GM19193 (cell line): ENCODE measurements at regions not wholly inside any gene's neighbourhood (a gene's known extent, or its start where the extent isn't known, plus 50 kb on each side); places are given as distances from the start of the nearest gene placed in this dataset.

Experiments
- POLR2A ChIP-seq: IDR thresholded peaks from 4 replicates; pipeline ENCODE4 v1.6.1; 2011; ENCODE audit not compliant: insufficient read depth, insufficient read length; ENCODE audit errors: extremely low read depth

DNA sequence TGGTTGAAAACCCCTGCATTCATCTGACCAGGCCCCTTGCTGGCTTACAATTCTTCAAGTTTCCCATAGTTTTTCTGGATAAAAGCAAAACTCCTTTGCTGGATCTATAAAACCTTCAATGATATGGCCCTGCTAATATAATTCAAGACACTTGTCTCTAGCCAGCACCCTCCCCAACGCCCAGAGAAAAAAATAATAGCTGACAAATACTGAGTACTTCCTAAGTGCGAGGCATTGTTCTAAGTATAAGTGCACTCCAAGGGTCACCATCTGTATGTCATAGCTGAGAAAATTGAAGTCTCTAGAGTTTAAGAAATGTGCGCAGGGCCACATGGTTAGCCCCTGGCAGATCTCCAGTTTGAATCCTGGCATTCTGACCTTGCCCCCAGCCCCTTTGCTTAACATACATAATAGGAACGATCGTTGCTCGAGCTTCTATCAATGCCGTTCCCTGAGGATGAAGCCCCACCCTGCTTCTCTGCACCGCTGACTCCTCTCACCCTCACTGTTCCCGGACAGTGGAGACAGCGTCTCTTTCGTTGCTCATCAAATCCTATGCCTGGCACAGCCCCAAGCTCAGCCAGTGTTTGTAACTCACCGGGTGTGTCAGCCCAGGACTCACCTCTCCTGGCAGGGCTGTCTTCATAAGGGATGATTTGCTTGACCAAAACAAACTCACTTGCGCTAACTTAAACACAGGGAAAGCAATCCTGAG, 377.1 kb upstream of the PROK2 start:
- no peak for TF ChIP-seq POLR2A

GRCh38 chr3:72160351-72160750, 375.4 kb upstream of the PROK2 start:
- TF ChIP-seq POLR2A: no peak

- no peak for TF ChIP-seq POLR2A
Measured at GRCh38 chr3:72159487-72159886, 374.5 kb upstream of the PROK2 start.

DNA sequence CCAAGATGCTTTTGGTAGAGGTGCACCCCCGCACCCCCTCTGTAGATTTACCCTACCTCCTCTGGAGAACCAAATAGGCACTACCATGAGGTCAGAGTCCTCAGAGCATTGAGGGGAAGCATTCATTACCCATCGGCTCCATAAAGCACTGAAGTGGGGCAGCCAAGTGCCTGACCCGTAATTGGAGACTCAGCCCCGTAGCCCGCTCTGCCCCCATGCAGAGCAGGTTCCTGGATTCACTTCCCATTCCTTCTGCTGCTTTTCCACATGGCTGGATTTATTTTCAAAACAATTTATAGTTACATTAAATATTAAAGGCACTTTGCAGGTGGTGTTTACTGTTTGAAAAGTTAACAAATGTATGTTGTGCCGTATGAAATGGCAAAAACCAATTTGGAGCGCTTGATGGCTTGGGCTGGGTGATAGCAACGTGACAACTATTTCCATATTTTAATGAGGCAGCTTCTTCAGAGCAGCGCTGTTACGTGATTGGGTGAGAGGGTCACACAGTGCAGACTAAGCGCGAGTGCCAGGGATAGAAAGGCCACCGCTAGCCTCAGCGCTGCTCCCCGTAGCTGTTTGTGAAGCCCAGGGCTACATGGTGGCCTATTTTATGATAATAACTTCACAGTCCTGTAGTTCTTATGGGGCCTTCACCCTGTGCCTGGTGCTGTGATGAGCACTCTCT, 373.8 kb upstream of the PROK2 start:
- no peak for TF ChIP-seq POLR2A

- no peak for TF ChIP-seq POLR2A
Measured at GRCh38 chr3:72157748-72158638, 373.0 kb upstream of the PROK2 start.

GRCh38 chr3:72155391-72156064, 370.6 kb upstream of the PROK2 start:
- no peak for TF ChIP-seq POLR2A

DNA sequence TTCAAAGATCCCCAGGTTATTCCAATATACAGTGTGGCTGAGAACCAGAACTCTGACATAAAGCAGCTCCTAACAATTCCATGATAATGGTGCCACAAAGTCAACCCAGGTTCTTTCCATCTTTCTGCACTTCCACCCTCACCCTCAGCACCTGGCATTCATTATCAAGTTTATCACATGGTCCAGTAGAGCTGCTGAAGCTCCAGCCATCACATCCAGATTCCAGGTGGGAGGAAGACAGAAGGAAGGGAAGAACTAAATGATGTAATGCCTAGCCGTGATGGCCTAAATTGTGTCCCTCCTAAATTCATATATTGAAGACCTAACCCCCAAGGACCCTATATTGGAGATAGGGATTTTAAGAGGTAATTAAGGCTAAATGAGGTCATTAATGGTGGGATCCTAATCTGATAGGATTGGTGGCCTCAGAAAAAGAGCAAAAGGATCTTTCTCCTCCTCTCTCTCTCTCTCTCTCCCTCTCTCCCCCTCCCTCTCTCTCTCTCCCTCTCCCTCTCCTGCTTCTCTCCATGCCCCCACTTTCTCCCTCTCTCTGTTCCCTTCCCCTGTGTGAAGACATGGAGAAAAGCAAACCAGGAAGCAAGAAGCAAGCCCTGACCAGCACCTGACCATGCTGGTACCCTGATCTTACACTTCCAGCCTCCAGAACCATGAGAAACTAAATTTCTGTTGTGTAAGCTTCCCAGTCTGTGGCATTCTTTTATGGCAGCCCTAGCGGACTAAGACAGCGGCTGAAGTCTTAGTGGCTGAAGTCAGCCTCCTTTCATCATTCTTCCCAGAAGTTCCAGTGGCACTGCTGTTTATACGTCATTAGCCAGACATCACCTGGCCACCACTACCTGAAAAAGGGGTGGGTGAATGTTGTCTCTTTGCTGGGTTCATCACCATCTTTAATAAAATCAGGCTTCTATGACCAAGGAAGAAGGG, 369.7 kb upstream of the PROK2 start:
- no peak for TF ChIP-seq POLR2A

DNA sequence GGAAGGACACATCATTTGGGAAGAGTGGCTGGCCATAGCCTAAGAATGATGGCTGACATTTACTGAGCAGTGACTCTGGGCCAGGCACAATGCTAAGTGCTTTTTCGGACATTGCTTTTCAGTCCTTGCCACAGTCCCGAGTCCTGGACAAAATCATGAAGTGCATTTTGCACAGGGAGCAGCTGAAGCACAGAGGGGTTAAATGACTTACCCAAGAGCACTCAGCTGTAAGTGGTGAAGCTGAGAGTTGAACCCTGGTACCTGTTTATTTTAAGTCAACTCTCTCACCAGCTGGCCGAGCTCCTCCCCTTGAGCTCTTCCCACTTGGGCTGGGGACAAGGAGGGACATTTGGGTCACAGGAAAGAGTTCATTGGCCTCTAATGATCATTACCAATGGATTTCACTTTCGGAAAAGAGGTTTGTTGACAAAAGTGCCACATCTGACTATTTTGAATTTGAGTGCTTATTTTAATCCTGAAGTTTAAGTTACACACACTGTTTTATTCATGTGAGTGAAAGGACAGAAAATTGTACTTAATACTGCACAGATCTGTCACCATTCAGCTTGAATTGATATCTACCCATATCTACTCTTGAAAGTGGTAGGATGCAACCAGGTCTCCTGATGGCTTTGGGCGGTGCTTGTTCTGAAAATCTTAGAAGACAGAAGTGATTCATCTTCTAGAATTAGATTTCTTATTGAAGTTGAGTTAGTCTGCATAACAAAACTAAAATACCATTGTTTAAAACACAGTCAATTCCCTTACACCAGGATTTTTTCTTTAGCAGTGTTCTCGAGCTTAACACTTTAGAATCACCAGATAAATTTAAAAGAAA, 368.7 kb upstream of the PROK2 start:
- TF ChIP-seq POLR2A: no peak

- TF ChIP-seq POLR2A: no peak
Measured at GRCh38 chr3:72152551-72153476, 367.9 kb upstream of the PROK2 start.

DNA sequence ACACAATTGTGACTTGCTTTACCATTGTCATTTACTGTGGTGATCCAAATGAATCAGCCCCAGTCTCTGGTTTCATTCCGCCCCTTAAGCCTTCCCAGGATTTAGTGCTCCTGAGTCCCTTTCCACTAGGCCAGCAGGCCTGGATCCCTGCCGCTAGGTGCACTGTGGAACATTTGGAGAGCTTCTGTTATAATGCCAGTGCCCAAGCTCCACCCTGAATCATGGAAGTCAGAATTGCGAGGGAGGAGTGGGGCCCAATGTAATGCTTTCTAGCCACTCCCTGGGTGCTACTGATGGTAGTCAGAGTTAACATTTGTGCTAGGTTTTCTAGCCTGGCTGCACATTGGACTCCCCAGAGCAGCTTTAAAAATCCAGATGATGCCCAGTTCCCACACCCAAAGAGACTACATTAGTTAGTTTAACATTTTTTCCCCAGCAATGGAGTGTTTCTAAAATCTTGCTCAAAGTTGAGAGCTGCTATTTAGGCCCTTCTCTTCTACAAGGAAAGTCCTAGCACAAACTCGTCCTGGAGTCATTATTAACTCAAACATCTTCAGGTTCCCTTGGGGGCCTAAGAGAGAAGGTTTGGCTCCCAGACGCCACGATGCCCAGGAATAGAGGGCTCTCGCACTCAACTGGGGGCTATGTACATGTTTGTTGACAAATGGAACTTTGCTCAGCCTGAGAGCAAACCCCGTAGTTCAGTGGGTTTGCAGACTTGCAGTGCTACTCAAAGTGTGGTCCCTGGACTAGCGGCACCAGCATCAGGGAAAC, 366.7 kb upstream of the PROK2 start:
- TF ChIP-seq POLR2A: no peak
